DND-41 (cell line): ENCODE measurements at regions not wholly inside any gene's neighbourhood (a gene's known extent, or its start where the extent isn't known, plus 50 kb on each side); places are given as distances from the start of the nearest gene placed in this dataset.

Experiments used
- ATAC-seq: fragments of 200-7000 bp; cut with Tn5 transposase; 3 replicates; pipeline ENCODE4 v1.9.1; 2021; ENCODE audit warnings: low read depth; ENCODE audit not compliant: insufficient read depth
- DNase-seq: peaks from one replicate; pipeline ENCODE4 v3.0.0-alpha.2; 2020
- H2AFZ ChIP-seq: 2 replicates; pipeline ENCODE4 v1.6.0; 2012; ENCODE audit warnings: low read depth, low read length
- H3K27ac ChIP-seq: 2 replicates; pipeline ENCODE4 v1.5.1; 2012; ENCODE audit warnings: low read length, inconsistent platforms
- H3K27me3 ChIP-seq: fragments of 200-600 bp; sonication (generic); 2 replicates; pipeline ENCODE4 v1.6.0; 2012; ENCODE audit warnings: low read length, mild to moderate bottlenecking, inconsistent platforms; ENCODE audit not compliant: insufficient read depth, poor library complexity
- H3K36me3 ChIP-seq: 2 replicates; pipeline ENCODE4 v1.5.1; 2012; ENCODE audit warnings: low read length, inconsistent platforms; ENCODE audit not compliant: insufficient read depth
- H3K4me1 ChIP-seq: 2 replicates; pipeline ENCODE4 v1.5.1; 2012; ENCODE audit warnings: mild to moderate bottlenecking, low read length; ENCODE audit not compliant: insufficient read depth
- H3K4me2 ChIP-seq: 2 replicates; pipeline ENCODE4 v1.6.0; 2012; ENCODE audit warnings: mild to moderate bottlenecking, moderate library complexity, low read length, inconsistent platforms; ENCODE audit not compliant: insufficient read depth
- H3K4me3 ChIP-seq, 2 experiments: fragments of 200-600 bp in 1 of 2; shearing (Covaris generic) in 1 of 2; 2 replicates each; pipeline ENCODE4 v1.5.1; 2012 to 2016; ENCODE audit warnings: inconsistent platforms in 2 of 2, low read length in 2 of 2, mild to moderate bottlenecking in 2 of 2, low read depth in 1 of 2, moderate library complexity in 1 of 2
- H3K79me2 ChIP-seq: 2 replicates; pipeline ENCODE4 v1.6.0; 2012; ENCODE audit warnings: low read length, inconsistent platforms; ENCODE audit not compliant: insufficient read depth
- H3K9ac ChIP-seq: 2 replicates; pipeline ENCODE4 v1.6.0; 2012; ENCODE audit warnings: low read depth, mild to moderate bottlenecking, inconsistent platforms, low read length, moderate library complexity
- H3K9me3 ChIP-seq: 2 replicates; pipeline ENCODE4 v1.5.1; 2012; ENCODE audit warnings: low read length, moderate library complexity, mild to moderate bottlenecking, inconsistent platforms; ENCODE audit not compliant: insufficient read depth, severe bottlenecking
- H4K20me1 ChIP-seq: 2 replicates; pipeline ENCODE4 v1.6.0; 2012; ENCODE audit warnings: low read length; ENCODE audit not compliant: insufficient read depth
- CTCF ChIP-seq: IDR thresholded peaks from 2 replicates; pipeline ENCODE4 v1.5.1; 2012; ENCODE audit warnings: borderline replicate concordance, low read length, moderate library complexity, mild to moderate bottlenecking; ENCODE audit not compliant: poor library complexity, severe bottlenecking; ENCODE audit errors: extremely low read depth
- EZH2 ChIP-seq: IDR thresholded peaks from 3 replicates; pipeline ENCODE4 v1.6.1; 2012; ENCODE audit warnings: borderline replicate concordance, low read depth, mild to moderate bottlenecking, moderate library complexity, low read length, inconsistent platforms; ENCODE audit not compliant: severe bottlenecking

- ATAC-seq (peak; percentile 82), DNase-seq (peak; percentile 58)
- H3K4me2 ChIP-seq: peak overlapping the region; percentile 60
Measured at GRCh38 chr7:110522061-110522760, 568.7 kb upstream of the LRRN3 start.

GRCh38 chr7:110522761-110523200 is 568.1 kb upstream of the LRRN3 start:
- Histone ChIP-seq H3K9ac (peak overlapping the region; percentile 60), H3K4me1 (peaks cover 82% of the 10 kb centered on the region), H3K36me3 (peaks cover 56% of the 10 kb centered on the region), H4K20me1 (no peaks in the 10 kb centered on the region), H3K27me3 (no peaks in the 10 kb centered on the region), H2AFZ (peak overlapping the region; percentile 60), H3K79me2 (peaks cover 82% of the 10 kb centered on the region), H3K4me2 (peak overlapping the region; percentile 60), H3K4me3 (peak overlapping the region in 1 of 2 experiments; percentile 35; a peak in 2 of 4 replicates), H3K27ac (peak overlapping the region; percentile 98), H3K9me3 (peaks cover 26% of the 10 kb centered on the region)
- DNase-seq: peak; percentile 46
- TF ChIP-seq EZH2 (no peak), CTCF (no peak)
- ATAC-seq: peak; percentile 67

More at GRCh38 chr7:110522061-110522760, 568.7 kb upstream of the LRRN3 start:
- no peaks in the 10 kb centered on the region for H4K20me1 ChIP-seq
- H3K9me3 ChIP-seq: peaks cover 26% of the 10 kb centered on the region
- TF ChIP-seq CTCF: no peak
- no peak for TF ChIP-seq EZH2
- 0 out of 4 replicates have a peak overlapping the region, but pooled peaks of 1 of the 2 experiments have one; percentile 35 for H3K4me3 ChIP-seq
- H3K4me1 ChIP-seq: peaks cover 78% of the 10 kb centered on the region
- peaks cover 56% of the 10 kb centered on the region for H3K36me3 ChIP-seq
- H3K27ac ChIP-seq: peak overlapping the region; percentile 98
- H2AFZ ChIP-seq: peak overlapping the region; percentile 60
- H3K27me3 ChIP-seq: no peaks in the 10 kb centered on the region
- H3K79me2 ChIP-seq: peaks cover 78% of the 10 kb centered on the region
- peak overlapping the region; percentile 60 for H3K9ac ChIP-seq

GRCh38 chr7:110529175-110529574 is 561.8 kb upstream of the LRRN3 start:
- Histone ChIP-seq H3K9me3 (no peaks in the 10 kb centered on the region), H3K79me2 (peaks cover 93% of the 10 kb centered on the region), H3K27ac (peak overlapping the region; percentile 68), H3K4me2 (no peak overlapping the region), H3K4me3 (no peak overlapping the region), H4K20me1 (no peaks in the 10 kb centered on the region), H3K9ac (no peak overlapping the region), H3K27me3 (no peaks in the 10 kb centered on the region), H3K4me1 (peaks cover 86% of the 10 kb centered on the region), H3K36me3 (peaks cover 29% of the 10 kb centered on the region), H2AFZ (no peak overlapping the region)
- TF ChIP-seq CTCF (no peak), EZH2 (no peak)
- ATAC-seq (no peak), DNase-seq (no peak)
